Chondrocyte (in vitro differentiated cells): ENCODE measurements at regions not wholly inside any gene's neighbourhood (a gene's known extent, or its start where the extent isn't known, plus 50 kb on each side); places are given as distances from the start of the nearest gene placed in this dataset.
A peak's percentile ranks its signal among the peaks of the same experiment; 100 is the strongest.

ENCODE experiments used
- DNase-seq: peaks from one replicate; pipeline ENCODE4 v3.0.0; 2021; ENCODE audit warnings: mixed read lengths, low spot score
- H3K27ac Mint-ChIP-seq: one replicate; pipeline ENCODE4 v1.8.0; 2021; ENCODE audit warnings: mild to moderate bottlenecking, moderate library complexity, mixed read lengths; ENCODE audit not compliant: unreplicated experiment
- H3K27me3 Mint-ChIP-seq: 2 replicates; pipeline ENCODE4 v1.8.0; 2021; ENCODE audit warnings: low read depth, mixed read lengths
- H3K36me3 Mint-ChIP-seq: 2 replicates; pipeline ENCODE4 v1.8.0; 2021; ENCODE audit warnings: low read depth, mixed read lengths
- H3K4me1 Mint-ChIP-seq: 2 replicates; pipeline ENCODE4 v1.8.0; 2021; ENCODE audit warnings: low read depth, mild to moderate bottlenecking, mixed read lengths
- H3K4me3 Mint-ChIP-seq: one replicate; pipeline ENCODE4 v1.8.0; 2021; ENCODE audit warnings: mild to moderate bottlenecking, moderate library complexity, mixed read lengths; ENCODE audit not compliant: unreplicated experiment
- H3K9me3 Mint-ChIP-seq: 2 replicates; pipeline ENCODE4 v1.8.0; 2021; ENCODE audit warnings: low read depth, mixed read lengths
- TF ChIP-seq, protein P1 (sequence below): fragments of 200-600 bp; sonication (generic); IDR thresholded peaks from 2 replicates; pipeline ENCODE4 v1.5.0; 2021; ENCODE audit warnings: antibody characterized with exemption, mild to moderate bottlenecking, moderate library complexity

- DNase-seq = no peak
- TF ChIP-seq, protein P1, sequence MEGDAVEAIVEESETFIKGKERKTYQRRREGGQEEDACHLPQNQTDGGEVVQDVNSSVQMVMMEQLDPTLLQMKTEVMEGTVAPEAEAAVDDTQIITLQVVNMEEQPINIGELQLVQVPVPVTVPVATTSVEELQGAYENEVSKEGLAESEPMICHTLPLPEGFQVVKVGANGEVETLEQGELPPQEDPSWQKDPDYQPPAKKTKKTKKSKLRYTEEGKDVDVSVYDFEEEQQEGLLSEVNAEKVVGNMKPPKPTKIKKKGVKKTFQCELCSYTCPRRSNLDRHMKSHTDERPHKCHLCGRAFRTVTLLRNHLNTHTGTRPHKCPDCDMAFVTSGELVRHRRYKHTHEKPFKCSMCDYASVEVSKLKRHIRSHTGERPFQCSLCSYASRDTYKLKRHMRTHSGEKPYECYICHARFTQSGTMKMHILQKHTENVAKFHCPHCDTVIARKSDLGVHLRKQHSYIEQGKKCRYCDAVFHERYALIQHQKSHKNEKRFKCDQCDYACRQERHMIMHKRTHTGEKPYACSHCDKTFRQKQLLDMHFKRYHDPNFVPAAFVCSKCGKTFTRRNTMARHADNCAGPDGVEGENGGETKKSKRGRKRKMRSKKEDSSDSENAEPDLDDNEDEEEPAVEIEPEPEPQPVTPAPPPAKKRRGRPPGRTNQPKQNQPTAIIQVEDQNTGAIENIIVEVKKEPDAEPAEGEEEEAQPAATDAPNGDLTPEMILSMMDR = no peak
- Mint-ChIP-seq H3K27ac (no peak overlapping the region), H3K9me3 (no peaks in the 10 kb centered on the region), H3K4me1 (peaks cover 36% of the 10 kb centered on the region), H3K27me3 (no peaks in the 10 kb centered on the region), H3K4me3 (no peak overlapping the region), H3K36me3 (peaks cover 4% of the 10 kb centered on the region)
Observed at GRCh38 chr12:124494751-124495129, 72.7 kb downstream of the NCOR2 start.

- Mint-ChIP-seq H3K27me3 (no peaks in the 10 kb centered on the region), H3K9me3 (no peaks in the 10 kb centered on the region), H3K4me1 (peaks cover 29% of the 10 kb centered on the region), H3K27ac (peak overlapping the region; percentile 53), H3K36me3 (peaks cover 4% of the 10 kb centered on the region), H3K4me3 (no peak overlapping the region)
- DNase-seq = no peak
- TF ChIP-seq, protein P1 = no peak
Observed at GRCh38 chr12:124493809-124494750, 73.3 kb downstream of the NCOR2 start.

DNA sequence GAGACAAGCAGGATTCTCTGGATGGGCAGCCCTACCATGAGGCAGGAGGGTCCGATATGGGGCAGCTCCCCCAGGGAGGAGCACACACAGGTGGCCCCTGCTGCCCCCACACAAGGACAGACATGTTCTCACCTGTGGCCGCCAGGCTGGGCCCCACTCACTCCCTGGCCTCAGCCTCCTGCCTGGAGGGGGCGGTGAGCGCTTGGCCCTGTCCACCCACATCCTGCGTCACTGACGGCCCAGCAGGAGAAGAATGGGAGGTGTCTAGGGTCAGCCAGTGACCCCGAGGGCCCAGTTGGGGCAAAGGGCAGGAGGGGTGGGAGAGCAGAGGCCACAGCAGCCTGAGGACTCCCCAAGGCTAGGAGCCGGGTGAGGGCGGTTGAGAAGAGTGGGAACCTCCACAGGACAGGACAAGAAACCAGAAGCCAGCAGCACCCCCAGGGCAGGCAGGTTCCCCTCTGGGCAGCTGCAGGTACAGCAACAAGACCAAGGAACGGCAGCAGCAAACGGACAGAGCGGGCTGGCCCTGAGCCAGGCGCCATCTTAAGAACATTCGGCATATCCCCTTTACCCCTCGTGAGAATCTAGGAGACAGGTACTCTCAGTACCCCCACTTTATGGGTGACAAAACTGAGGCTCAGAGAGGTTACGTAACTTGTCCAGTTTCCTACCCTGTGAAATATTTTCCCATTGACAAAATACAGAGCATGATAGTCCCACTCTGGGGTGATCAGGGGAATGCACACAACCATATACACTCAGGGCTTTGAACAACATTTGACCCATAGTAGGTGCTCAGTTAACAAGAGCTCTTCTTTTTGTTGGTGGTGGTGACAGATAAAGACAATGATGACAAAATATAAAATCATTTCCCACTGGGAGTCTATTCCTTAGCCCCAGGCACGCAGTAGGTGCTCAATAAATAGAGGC, 74.3 kb downstream of the NCOR2 start:
- no peak for DNase-seq
- Mint-ChIP-seq H3K4me1 (peaks cover 20% of the 10 kb centered on the region), H3K36me3 (peaks cover 4% of the 10 kb centered on the region), H3K27ac (no peak overlapping the region), H3K27me3 (no peaks in the 10 kb centered on the region), H3K9me3 (no peaks in the 10 kb centered on the region), H3K4me3 (no peak overlapping the region)
- TF ChIP-seq, protein P1 = no peak

DNA sequence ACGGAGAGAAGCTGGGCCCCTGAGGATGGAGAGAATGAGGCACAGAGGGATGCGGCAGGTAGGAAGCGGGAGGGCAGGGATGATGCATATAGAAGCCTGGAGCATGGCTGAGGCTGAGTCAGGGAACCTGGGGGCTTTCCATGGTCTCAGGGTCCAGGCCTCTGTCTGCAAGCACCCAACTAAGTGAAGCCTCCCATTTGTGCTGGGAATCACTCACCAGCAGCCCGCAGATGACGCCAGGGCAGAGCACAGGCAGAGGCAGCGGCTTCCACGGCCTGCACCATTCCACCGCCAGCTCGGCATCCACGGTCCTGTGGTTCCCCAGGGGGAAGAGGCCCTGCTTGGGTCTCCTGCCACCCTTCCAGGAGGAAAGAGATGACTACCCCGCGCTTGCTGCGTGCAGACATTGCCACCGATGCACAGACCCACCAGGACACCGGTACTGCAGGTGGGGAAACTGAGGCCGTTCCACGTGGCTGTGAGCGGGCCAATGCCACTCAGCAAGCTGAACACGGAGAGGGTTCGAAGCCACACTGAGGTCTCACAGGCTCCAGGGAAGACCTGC, 75.5 kb downstream of the NCOR2 start:
- H3K36me3 Mint-ChIP-seq = peaks cover 4% of the 10 kb centered on the region
- H3K9me3 Mint-ChIP-seq = no peaks in the 10 kb centered on the region
- no peaks in the 10 kb centered on the region for H3K27me3 Mint-ChIP-seq
- no peak overlapping the region for H3K27ac Mint-ChIP-seq
- TF ChIP-seq, protein P1 = no peak
- DNase-seq = no peak
- peaks cover 18% of the 10 kb centered on the region for H3K4me1 Mint-ChIP-seq
- no peak overlapping the region for H3K4me3 Mint-ChIP-seq

DNA sequence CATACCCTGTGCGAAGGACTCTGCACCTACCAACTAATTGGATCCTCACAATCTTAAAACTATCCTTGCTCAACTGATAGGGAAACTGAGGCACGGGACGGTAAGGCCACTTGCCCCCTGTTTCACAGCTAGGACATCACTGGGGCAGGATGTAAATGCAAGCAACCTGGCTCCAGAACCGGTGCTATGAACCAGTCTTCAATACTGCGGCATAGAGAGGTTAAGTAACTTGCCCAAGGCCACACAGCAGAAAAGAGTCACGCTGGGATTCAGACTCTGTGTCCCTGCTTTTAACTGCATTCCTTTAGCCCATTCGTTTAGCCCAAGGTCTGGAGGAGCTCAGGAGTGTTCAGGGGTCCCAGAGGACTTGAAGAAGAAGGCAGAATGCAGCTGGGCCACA, 76.1 kb downstream of the NCOR2 start:
- Mint-ChIP-seq H3K36me3 (peaks cover 4% of the 10 kb centered on the region), H3K27ac (no peak overlapping the region), H3K4me1 (peaks cover 15% of the 10 kb centered on the region), H3K27me3 (no peaks in the 10 kb centered on the region), H3K4me3 (no peak overlapping the region), H3K9me3 (no peaks in the 10 kb centered on the region)
- no peak for DNase-seq
- TF ChIP-seq, protein P1 = no peak
